ENCODE measurements at regions not wholly inside any gene's neighbourhood (a gene's known extent, or its start where the extent isn't known, plus 50 kb on each side); places are given as distances from the start of the nearest gene placed in this dataset.

DNA sequence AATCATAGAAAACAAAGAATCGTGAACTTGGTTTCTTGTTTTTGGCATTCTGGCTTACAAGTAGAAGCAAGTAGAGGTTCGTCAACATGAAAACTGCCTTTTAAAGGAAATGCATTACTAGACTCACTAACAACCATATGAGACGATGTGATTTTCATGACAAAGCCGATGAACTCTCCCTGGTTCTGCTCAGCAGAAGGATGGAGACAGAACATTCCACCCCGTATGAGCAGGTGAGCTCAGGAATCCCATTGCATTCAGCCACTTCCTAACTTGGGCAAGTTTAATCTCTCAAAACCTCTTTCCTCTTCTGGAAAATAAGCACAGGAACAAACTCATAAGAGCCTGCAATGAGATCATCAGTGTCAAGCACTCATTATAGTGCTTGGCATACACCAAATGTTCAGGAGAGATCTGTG, 57.4 kb upstream of the SVIL start:
- no peak overlapping the region for H3K9ac ChIP-seq (ENCODE audit: low read depth, low read length)
- ATAC-seq (ENCODE audit: insufficient read depth, low read depth) (no peak), DNase-seq (no peak)
- no peaks in the 10 kb centered on the region for H3K27me3 ChIP-seq (ENCODE audit: insufficient read depth, low read length, poor library complexity)
- no peak for TF ChIP-seq EZH2 (IDR thresholded peaks at IDR 0.05; ENCODE audit: borderline replicate concordance, low read depth, low read length, severe bottlenecking)
- TF ChIP-seq, protein P1, sequence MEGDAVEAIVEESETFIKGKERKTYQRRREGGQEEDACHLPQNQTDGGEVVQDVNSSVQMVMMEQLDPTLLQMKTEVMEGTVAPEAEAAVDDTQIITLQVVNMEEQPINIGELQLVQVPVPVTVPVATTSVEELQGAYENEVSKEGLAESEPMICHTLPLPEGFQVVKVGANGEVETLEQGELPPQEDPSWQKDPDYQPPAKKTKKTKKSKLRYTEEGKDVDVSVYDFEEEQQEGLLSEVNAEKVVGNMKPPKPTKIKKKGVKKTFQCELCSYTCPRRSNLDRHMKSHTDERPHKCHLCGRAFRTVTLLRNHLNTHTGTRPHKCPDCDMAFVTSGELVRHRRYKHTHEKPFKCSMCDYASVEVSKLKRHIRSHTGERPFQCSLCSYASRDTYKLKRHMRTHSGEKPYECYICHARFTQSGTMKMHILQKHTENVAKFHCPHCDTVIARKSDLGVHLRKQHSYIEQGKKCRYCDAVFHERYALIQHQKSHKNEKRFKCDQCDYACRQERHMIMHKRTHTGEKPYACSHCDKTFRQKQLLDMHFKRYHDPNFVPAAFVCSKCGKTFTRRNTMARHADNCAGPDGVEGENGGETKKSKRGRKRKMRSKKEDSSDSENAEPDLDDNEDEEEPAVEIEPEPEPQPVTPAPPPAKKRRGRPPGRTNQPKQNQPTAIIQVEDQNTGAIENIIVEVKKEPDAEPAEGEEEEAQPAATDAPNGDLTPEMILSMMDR (IDR thresholded peaks at IDR 0.05; ENCODE audit: borderline replicate concordance, extremely low read depth, low read length, poor library complexity, severe bottlenecking) = no peak
- no peak overlapping the region for H3K4me3 ChIP-seq (ENCODE audit: low read depth in 1 of 2, low read length in 2 of 2)
- H2AFZ ChIP-seq (ENCODE audit: low read depth, low read length) = no peak overlapping the region
- H3K27ac ChIP-seq (ENCODE audit: low read length) = no peak overlapping the region
- H3K79me2 ChIP-seq (ENCODE audit: insufficient read depth, low read length) = peaks cover 26% of the 10 kb centered on the region
- H3K9me3 ChIP-seq (ENCODE audit: insufficient read depth, low read length, severe bottlenecking) = no peaks in the 10 kb centered on the region
- H3K4me2 ChIP-seq (ENCODE audit: insufficient read depth, low read length) = no peak overlapping the region
- H4K20me1 ChIP-seq (ENCODE audit: insufficient read depth, low read length) = peaks cover 3% of the 10 kb centered on the region; the same call in 1 of the 2 replicates
- H3K4me1 ChIP-seq (ENCODE audit: insufficient read depth, low read length) = no peaks in the 10 kb centered on the region
- H3K36me3 ChIP-seq (ENCODE audit: insufficient read depth, low read length) = no peaks in the 10 kb centered on the region

DNA sequence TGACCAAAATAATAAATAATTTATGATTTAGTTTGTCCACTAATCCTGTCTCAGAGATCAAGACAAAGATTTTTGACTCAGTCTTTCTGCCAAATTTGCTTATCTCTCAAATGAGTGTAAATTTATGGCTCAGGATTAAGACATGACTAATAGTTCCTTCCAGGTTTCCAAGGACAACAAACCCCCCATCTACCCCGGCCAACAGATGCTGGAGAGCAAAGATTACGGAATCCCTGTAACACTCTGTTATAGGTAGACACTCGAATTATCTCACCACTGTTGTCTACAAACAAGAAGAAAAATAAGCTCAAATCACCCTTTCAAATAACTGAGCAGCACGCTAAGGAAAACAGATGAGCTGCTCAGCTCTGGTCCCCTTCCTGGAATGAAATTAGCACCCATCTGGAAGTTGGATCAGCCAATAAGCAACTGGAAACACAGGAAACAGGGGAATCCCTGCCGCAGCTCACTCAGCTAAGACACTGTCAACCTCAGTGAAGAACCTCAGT, 56.8 kb upstream of the SVIL start:
- no peak overlapping the region for H3K4me3 ChIP-seq (ENCODE audit: low read depth in 1 of 2, low read length in 2 of 2)
- H3K36me3 ChIP-seq (ENCODE audit: insufficient read depth, low read length) = no peaks in the 10 kb centered on the region
- no peak for TF ChIP-seq EZH2 (IDR thresholded peaks at IDR 0.05; ENCODE audit: borderline replicate concordance, low read depth, low read length, severe bottlenecking)
- TF ChIP-seq, protein P1 (IDR thresholded peaks at IDR 0.05; ENCODE audit: borderline replicate concordance, extremely low read depth, low read length, poor library complexity, severe bottlenecking) = no peak
- no peak overlapping the region for H3K9ac ChIP-seq (ENCODE audit: low read depth, low read length)
- no peaks in the 10 kb centered on the region for H3K4me1 ChIP-seq (ENCODE audit: insufficient read depth, low read length)
- no peaks in the 10 kb centered on the region for H3K27me3 ChIP-seq (ENCODE audit: insufficient read depth, low read length, poor library complexity)
- H3K4me2 ChIP-seq (ENCODE audit: insufficient read depth, low read length) = no peak overlapping the region
- peaks cover 26% of the 10 kb centered on the region for H3K79me2 ChIP-seq (ENCODE audit: insufficient read depth, low read length)
- no peaks in the 10 kb centered on the region for H3K9me3 ChIP-seq (ENCODE audit: insufficient read depth, low read length, severe bottlenecking)
- peaks cover 3% of the 10 kb centered on the region; the same call in 1 of the 2 replicates for H4K20me1 ChIP-seq (ENCODE audit: insufficient read depth, low read length)
- no peak overlapping the region for H3K27ac ChIP-seq (ENCODE audit: low read length)
- ATAC-seq (ENCODE audit: insufficient read depth, low read depth) (no peak), DNase-seq (no peak)
- no peak overlapping the region for H2AFZ ChIP-seq (ENCODE audit: low read depth, low read length)

DNA sequence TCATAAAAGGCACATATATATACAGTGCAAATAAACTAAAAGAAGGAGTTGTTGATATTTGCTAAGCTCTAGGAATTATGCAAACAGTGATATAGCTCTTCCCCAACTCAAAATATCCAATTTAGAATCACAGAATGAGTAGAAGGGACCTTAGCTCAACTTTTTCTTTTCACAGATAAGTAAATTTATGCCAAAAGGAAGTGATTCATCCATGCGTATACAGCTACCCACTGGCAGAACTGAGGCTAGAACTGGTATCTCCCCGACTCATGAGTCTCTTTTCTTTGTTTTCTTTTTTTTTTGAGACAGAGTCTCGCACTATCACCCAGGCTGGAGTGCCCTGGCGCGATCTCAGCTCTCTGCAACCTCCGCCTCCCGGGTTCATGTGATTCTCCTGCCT, 54.2 kb upstream of the SVIL start:
- ATAC-seq (ENCODE audit: insufficient read depth, low read depth) (no peak), DNase-seq (no peak)
- H3K9ac ChIP-seq (ENCODE audit: low read depth, low read length) = no peak overlapping the region
- TF ChIP-seq, protein P1 (IDR thresholded peaks at IDR 0.05; ENCODE audit: borderline replicate concordance, extremely low read depth, low read length, poor library complexity, severe bottlenecking) = no peak
- no peak for TF ChIP-seq EZH2 (IDR thresholded peaks at IDR 0.05; ENCODE audit: borderline replicate concordance, low read depth, low read length, severe bottlenecking)
- peaks cover 3% of the 10 kb centered on the region; the same call in 1 of the 2 replicates for H4K20me1 ChIP-seq (ENCODE audit: insufficient read depth, low read length)
- no peaks in the 10 kb centered on the region for H3K4me1 ChIP-seq (ENCODE audit: insufficient read depth, low read length)
- H3K4me2 ChIP-seq (ENCODE audit: insufficient read depth, low read length) = no peak overlapping the region
- peaks cover 20% of the 10 kb centered on the region; the same call in 1 of the 2 replicates for H3K36me3 ChIP-seq (ENCODE audit: insufficient read depth, low read length)
- H3K4me3 ChIP-seq (ENCODE audit: low read depth in 1 of 2, low read length in 2 of 2) = no peak overlapping the region
- no peaks in the 10 kb centered on the region for H3K9me3 ChIP-seq (ENCODE audit: insufficient read depth, low read length, severe bottlenecking)
- H3K27ac ChIP-seq (ENCODE audit: low read length) = no peak overlapping the region
- H3K79me2 ChIP-seq (ENCODE audit: insufficient read depth, low read length) = peaks cover 24% of the 10 kb centered on the region
- H3K27me3 ChIP-seq (ENCODE audit: insufficient read depth, low read length, poor library complexity) = no peaks in the 10 kb centered on the region
- no peak overlapping the region for H2AFZ ChIP-seq (ENCODE audit: low read depth, low read length)

Measured in DND-41 (cell line).